ENCODE measurements at regions not wholly inside any gene's neighbourhood (a gene's known extent, or its start where the extent isn't known, plus 50 kb on each side); places are given as distances from the start of the nearest gene placed in this dataset.

DNA sequence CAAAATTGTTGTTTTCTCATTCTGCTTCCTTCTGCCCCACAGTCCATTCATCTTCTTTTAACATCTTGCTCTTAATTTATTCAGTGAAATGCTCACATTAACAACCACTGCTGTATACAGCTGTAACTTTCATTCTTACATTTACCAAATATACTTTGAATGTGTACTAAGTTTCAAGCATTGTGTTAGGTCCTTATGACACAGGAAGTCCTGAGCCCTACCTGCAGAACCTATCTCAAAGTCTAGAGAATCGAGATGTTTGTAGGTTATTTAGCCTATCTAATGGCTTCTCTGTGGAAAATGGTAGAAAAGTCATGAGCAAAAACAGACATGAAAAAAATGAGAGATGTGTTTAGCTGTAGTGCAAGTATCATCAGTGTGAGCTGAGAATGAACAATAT lies 117.6 kb upstream of the MGAT4C start:
- Histone ChIP-seq H3K9me3 (ENCODE audit: control insufficient read depth, insufficient read depth, low read length) (no peaks in the 10 kb centered on the region), H3K4me1 (ENCODE audit: insufficient read depth, low read length) (no peaks in the 10 kb centered on the region), H3K9ac (ENCODE audit: low read depth, low read length) (no peak overlapping the region)

DNA sequence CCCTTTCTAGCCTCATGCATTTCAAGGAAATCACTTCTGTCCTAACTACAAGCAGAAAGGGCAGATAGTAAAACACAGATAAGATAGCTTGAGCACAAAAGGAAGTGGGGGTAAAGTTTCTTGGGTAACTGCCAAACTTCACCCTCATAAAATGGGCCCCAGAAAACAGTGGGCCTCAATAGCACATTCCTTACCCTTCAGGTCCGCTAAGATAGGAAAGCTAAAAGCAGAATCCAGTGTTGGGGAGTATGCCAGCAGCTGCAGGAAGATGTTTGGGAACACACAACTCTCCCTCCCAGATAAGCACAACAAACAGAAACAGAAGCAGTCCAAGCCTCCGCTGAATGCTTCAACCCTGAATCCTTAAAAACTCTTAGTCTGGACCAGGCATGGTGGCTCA lies 110.9 kb upstream of the MGAT4C start:
- H3K36me3 ChIP-seq (ENCODE audit: insufficient read depth, low read length), result no peaks in the 10 kb centered on the region

More for the DNA sequence above, 117.6 kb upstream of the MGAT4C start:
- no peaks in the 10 kb centered on the region for H3K36me3 ChIP-seq (ENCODE audit: insufficient read depth, low read length)

DNA sequence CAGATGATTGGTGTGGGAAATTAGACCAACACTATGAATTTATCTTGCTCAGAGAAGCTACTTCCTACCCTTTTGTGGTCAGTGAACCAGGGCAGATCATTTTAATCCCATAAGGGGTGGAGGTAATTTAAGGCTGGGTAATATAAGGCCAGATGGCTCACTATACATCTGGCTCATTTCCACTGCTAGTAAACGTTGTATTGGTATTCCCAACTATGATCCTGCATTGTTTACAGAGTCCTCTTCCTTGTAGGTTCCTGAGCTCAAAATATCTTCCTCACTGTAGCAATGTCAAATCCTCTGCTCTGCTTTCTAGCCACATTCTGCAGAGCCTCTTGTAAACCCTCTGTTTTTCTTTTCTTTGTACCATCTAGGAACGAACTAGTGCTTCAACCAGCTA lies 93.0 kb upstream of the MGAT4C start:
- Histone ChIP-seq H3K36me3 (ENCODE audit: insufficient read depth, low read length) (no peaks in the 10 kb centered on the region), H3K9me3 (ENCODE audit: control insufficient read depth, insufficient read depth, low read length) (no peaks in the 10 kb centered on the region), H3K4me1 (ENCODE audit: insufficient read depth, low read length) (no peaks in the 10 kb centered on the region), H3K9ac (ENCODE audit: low read depth, low read length) (no peak overlapping the region)

More for the DNA sequence above, 110.9 kb upstream of the MGAT4C start:
- Histone ChIP-seq H3K4me1 (ENCODE audit: insufficient read depth, low read length) (no peaks in the 10 kb centered on the region), H3K9me3 (ENCODE audit: control insufficient read depth, insufficient read depth, low read length) (no peaks in the 10 kb centered on the region), H3K9ac (ENCODE audit: low read depth, low read length) (no peak overlapping the region)

DNA sequence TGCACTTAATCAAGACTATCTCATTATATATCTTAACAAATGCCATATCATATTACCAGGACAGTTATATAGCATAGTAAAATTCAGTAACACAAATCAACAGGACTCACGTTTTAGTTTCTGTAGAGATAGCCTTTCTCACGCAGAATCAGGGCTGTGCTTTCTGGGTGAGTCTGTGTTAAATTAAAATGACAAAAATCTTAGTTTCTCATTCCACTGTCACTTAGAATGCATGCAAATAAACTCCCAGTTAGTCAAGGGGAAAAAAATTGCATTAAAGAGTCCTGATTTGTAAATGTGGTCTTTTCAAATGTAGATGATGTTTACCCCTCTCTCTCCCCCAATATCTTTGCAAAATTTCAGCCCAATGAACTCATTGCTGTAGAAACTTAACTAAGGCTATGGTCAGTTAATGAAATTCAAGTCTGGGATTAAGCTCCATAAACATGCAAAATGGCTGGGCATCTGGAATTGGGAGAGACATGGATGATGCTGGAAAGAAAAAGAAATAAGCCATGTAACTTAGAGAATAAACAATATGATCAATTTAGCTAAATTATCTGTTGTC lies 77.8 kb upstream of the MGAT4C start:
- H3K4me1 ChIP-seq (ENCODE audit: insufficient read depth, low read length), result peaks cover 27% of the 10 kb centered on the region
- no peaks in the 10 kb centered on the region for H3K36me3 ChIP-seq (ENCODE audit: insufficient read depth, low read length)
- H3K9ac ChIP-seq (ENCODE audit: low read depth, low read length), result no peak overlapping the region
- H3K9me3 ChIP-seq (ENCODE audit: control insufficient read depth, insufficient read depth, low read length), result no peaks in the 10 kb centered on the region

DNA sequence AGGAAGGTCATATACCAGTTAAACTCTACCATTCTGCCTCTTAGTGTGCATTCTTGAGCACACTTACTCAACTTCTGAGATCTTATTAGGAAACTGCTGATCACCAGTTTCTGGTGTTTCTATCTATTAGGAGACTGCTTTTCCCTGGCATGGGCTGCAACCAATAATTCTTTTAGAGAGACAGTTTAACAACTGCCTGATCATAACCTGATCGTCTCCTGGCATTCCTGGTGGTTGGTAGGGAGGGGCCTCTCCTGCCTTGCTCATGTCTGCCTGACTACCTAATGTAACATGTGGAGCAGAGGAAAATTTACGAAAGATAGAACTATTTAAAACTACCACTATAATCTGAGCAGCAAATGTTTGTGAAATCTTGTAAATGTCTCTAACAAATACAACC lies 75.3 kb upstream of the MGAT4C start:
- Histone ChIP-seq H3K36me3 (ENCODE audit: insufficient read depth, low read length) (no peaks in the 10 kb centered on the region), H3K9me3 (ENCODE audit: control insufficient read depth, insufficient read depth, low read length) (no peaks in the 10 kb centered on the region), H3K4me1 (ENCODE audit: insufficient read depth, low read length) (peaks cover 27% of the 10 kb centered on the region), H3K9ac (ENCODE audit: low read depth, low read length) (no peak overlapping the region)

DNA sequence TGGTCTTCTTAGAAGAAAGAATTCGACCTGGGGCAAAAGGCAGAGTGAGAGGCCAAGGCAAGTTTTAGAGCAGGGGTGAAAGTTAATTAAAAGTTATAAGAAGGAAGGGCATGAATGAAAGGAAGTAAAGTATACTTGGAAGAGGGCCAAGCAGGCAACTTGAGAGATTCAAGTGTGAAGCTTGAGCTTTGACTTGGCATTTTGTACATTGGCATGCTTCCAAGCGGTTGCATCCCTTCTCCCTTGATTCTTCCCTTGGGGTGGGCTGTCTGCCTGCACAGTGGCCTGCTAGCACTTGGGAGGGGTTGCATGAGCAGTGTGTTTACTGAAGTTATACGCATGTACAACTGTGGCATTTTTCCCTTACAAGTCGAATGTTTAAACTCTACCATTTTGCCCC lies 74.8 kb upstream of the MGAT4C start:
- Histone ChIP-seq H3K9me3 (ENCODE audit: control insufficient read depth, insufficient read depth, low read length) (no peaks in the 10 kb centered on the region), H3K36me3 (ENCODE audit: insufficient read depth, low read length) (no peaks in the 10 kb centered on the region), H3K9ac (ENCODE audit: low read depth, low read length) (no peak overlapping the region), H3K4me1 (ENCODE audit: insufficient read depth, low read length) (peaks cover 27% of the 10 kb centered on the region)

DNA sequence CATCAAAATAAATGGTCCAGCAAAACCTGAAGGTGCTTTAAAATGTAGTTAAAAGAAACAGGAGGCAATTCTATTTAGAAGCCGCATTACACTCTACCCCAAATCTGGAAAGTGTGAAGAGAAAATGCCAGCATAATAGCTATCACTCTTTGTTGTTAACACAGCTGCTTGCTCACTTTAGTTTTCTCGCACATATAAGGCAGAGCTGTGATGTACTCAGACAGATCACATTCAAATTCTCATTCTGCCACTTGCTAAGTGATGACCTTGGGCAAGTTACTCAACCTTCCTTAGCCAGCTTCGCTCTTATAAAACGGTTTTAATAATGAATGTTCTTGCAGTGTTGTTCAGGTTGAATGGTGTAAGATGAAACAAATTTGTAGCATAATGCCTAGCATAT lies 56.0 kb upstream of the MGAT4C start:
- Histone ChIP-seq H3K4me1 (ENCODE audit: insufficient read depth, low read length) (no peaks in the 10 kb centered on the region), H3K9me3 (ENCODE audit: control insufficient read depth, insufficient read depth, low read length) (0 out of 2 replicates have a peak, but pooled peaks cover 3% of the 10 kb centered on the region), H3K36me3 (ENCODE audit: insufficient read depth, low read length) (no peaks in the 10 kb centered on the region), H3K9ac (ENCODE audit: low read depth, low read length) (no peak overlapping the region)

All from ES-I3 (cell line).